ENCODE measurements at regions not wholly inside any gene's neighbourhood (a gene's known extent, or its start where the extent isn't known, plus 50 kb on each side); places are given as distances from the start of the nearest gene placed in this dataset.

DNA sequence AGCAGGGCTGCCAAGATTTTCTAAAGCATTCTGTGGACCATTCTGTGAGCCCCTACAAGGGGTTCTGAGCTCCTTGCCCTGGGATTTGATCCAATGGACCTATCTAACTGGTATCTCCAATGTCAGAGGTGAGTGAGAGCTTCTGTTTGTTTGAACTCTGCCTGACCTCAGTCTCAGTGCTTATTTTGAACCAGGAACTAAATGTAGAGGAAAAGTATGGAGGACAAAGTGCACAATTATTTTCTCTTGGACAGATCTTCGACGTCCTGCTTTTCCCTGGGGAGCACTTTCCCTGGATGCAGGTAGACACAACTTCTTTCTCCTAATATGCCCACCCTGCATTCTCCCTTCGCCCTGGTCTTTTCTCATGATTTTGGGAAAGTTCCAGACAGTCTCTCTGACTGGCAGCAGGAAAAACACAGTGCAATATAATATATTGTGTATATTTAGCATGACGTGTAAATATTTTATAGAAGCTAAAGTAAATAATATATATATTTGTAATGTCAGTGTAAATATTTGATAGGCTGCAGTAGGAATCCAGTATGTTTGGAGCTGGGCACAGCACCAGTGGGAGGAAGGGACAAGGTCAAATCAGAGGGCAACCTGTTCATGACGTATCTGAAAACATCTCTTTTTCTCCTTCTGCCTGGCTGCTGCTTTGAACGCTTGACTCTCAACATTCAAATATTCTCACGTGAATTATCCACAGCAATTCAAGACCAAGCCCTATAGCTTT lies 184.0 kb upstream of the LYZL1 start:
- TF ChIP-seq, protein P1, sequence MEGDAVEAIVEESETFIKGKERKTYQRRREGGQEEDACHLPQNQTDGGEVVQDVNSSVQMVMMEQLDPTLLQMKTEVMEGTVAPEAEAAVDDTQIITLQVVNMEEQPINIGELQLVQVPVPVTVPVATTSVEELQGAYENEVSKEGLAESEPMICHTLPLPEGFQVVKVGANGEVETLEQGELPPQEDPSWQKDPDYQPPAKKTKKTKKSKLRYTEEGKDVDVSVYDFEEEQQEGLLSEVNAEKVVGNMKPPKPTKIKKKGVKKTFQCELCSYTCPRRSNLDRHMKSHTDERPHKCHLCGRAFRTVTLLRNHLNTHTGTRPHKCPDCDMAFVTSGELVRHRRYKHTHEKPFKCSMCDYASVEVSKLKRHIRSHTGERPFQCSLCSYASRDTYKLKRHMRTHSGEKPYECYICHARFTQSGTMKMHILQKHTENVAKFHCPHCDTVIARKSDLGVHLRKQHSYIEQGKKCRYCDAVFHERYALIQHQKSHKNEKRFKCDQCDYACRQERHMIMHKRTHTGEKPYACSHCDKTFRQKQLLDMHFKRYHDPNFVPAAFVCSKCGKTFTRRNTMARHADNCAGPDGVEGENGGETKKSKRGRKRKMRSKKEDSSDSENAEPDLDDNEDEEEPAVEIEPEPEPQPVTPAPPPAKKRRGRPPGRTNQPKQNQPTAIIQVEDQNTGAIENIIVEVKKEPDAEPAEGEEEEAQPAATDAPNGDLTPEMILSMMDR (conservative IDR thresholded peaks at IDR 0.05; ENCODE audit: low read depth, low read length) = no peak
- TF ChIP-seq EZH2 (IDR thresholded peaks at IDR 0.05; ENCODE audit: borderline replicate concordance, low read depth, low read length, poor library complexity, severe bottlenecking) = no peak

All from A673 (cell line).